Colon (tissue), 2 donors: ENCODE measurements at regions not wholly inside any gene's neighbourhood (a gene's known extent, or its start where the extent isn't known, plus 50 kb on each side); places are given as distances from the start of the nearest gene placed in this dataset.
"Not testable (repeated sequence)": the region's sequence is repeated elsewhere in the genome, so short reads cannot be mapped to it uniquely, and the experiment has no call there.

Experiments used
- FAIRE-seq: peaks from 2 replicates; lab custom pipeline; 2012; peaks lifted over from hg19 to GRCh38; lab: Jason Lieb, UNC
- donor health status: control.
- donor health status: control.

DNA sequence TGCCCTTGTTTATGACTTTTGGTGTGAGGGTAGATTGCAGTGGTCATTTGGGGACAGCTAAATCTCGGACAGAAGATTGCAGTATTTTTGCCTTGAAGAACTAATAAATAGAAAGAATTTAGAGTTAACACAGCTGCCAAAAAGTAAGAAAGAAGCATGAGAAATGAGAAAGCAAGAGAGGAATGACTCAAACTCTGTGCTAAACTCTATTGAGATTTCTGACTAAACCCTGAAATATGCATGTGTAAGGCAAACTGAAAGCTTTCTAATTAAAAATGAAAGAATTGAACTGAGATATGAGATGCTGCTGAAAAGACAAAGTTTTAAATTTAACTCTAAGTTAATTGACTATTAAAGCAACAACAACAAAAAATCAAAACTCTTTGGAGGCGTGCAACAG is 791.3 kb downstream of the RAB28 start:
- FAIRE-seq, result no peak

DNA sequence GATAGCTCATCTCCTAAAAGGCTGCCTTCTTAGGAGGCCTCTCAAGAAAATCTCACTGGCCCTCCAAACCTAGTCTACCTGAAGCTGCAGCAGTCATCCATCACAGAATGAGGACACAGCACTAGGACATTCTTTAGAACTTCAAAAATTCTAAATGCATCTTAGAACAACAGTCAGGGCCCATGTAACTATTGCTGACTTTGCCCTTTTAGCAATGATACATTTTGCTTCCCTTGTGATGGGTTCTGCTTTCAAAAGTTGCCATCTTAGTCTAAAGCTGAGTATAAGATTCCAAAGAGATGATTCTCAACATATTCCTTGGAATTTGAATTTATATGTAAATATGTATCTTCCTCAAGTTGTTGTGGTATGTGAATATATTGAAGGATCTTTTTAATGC is 793.0 kb downstream of the RAB28 start:
- no peak for FAIRE-seq

DNA sequence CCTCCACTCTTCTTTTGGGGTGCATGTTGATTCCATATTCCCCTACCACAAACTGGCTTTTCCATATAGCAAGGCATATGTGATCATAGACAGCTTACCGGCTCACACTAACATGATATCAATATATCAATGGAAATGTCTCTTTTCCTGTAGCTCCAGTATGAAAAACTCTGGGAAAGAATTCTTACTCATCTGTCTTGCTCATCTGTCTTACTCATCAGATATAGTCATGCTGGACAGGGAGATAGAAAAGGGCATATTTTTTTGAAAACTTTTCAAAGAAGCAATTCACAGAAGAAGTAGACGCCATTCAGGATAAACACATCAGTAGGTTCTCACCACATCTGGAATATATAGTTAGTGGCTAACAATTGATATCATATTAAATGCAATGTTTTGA is 794.7 kb downstream of the RAB28 start:
- no peak for FAIRE-seq

GRCh38 chr4:12679217-12679616 is 804.9 kb downstream of the RAB28 start:
- no peak for FAIRE-seq

- FAIRE-seq, result no peak
Observed at GRCh38 chr4:12674184-12674583, 810.0 kb downstream of the RAB28 start.

DNA sequence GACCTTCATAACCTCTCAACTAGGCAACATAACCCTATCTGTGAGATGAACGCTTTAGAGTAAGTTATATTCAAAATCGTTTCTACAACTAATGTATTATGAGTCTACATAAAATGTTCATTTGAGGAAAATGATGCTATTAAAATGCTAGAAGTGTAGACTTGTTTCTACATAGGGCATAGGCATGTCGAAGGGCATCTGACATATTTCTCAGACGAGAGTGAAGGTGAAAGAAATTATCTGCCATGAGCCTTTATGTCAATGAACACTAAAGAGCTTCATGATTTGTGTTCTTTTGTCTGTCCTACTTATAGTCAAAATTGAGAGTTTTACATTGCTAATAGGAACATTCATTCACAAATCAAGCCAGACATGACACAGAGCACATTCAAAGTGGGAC is 811.8 kb downstream of the RAB28 start:
- FAIRE-seq, result no peak

- FAIRE-seq, result no peak
Observed at GRCh38 chr4:12658146-12658545, 826.0 kb downstream of the RAB28 start.

DNA sequence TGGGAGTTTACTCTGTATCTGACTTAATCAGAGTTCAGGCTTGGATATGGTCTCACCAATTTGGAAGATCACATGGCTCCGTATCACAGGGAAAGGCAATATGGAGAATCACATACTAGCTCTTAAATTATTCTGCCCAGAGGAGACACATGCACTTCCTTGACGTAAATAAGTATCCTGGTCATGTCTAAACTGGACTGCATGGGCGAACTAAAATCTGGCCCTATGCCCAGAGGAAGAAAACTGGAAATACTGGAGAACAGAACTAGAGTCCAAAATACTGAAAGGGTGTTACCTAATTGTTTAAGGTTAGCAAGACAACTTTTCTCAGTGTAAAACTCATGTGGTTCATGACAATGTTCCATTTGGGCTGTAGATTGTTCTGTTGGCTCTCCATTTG is 832.3 kb downstream of the RAB28 start:
- FAIRE-seq, result no peak

GRCh38 chr4:12645732-12646131 is 838.4 kb downstream of the RAB28 start:
- FAIRE-seq, result no peak

DNA sequence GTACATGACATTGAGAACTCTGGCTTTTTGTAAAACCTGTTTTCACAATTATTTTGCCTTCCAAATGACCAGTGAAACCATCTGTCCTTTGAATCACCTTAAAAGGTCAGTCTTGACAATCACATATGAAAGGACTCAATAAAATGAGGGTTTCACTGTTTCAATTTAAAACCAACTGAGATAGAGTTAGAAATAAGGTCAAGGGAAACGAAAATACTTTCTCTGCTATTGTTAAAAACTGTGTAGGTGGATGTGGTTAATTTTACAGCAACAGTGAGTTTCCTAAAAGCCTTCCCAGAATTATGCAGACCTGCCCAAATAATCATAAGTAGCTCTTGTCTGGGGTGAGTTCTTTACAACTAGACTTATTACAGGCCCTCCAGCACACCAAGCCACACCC is 839.9 kb downstream of the RAB28 start:
- FAIRE-seq, result no peak

- FAIRE-seq, result no peak
Observed at GRCh38 chr4:12636191-12636590, 847.9 kb downstream of the RAB28 start.

- FAIRE-seq, result no peak
Observed at GRCh38 chr4:12635629-12636028, 848.5 kb downstream of the RAB28 start.

GRCh38 chr4:12633053-12633651 is 851.0 kb downstream of the RAB28 start:
- FAIRE-seq, result no peak

DNA sequence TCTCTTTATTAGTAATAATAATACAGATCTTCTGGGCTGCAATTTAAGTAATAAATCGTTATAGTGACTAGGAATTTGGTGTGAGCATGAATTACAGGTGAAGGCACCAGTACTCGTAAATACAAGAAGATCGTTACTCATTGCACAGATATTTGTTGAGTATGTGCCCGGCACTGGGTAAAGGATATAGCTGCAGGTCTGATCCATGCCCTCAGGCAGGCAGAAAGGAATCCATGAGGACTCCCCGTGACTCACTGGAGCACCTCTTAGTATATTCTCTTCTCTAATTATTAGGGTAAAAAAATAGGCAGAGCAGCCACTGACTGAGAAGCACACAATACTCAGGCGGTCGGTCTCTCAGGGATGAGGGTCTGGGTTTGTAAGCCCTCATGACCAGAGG is 868.3 kb downstream of the RAB28 start:
- FAIRE-seq, result no peak

DNA sequence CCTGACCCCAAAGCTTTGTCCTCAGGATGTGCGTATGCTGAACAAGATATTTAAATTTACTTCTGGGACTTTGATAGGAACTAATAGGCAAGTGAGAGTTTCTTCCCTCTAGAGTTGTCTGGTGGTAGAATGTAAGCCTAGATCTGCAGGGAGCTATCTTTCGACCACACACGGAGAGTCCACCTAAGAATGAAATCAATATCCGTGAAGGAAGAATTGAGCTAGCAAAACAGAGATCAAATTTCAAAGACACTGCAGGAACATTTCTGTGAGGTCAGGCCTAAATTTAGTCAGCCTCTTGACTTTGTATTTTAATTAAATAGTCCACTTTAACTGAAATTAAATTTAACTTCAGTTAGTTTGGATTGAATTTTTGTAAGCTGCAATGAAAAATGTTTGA is 871.3 kb downstream of the RAB28 start:
- FAIRE-seq, result no peak

DNA sequence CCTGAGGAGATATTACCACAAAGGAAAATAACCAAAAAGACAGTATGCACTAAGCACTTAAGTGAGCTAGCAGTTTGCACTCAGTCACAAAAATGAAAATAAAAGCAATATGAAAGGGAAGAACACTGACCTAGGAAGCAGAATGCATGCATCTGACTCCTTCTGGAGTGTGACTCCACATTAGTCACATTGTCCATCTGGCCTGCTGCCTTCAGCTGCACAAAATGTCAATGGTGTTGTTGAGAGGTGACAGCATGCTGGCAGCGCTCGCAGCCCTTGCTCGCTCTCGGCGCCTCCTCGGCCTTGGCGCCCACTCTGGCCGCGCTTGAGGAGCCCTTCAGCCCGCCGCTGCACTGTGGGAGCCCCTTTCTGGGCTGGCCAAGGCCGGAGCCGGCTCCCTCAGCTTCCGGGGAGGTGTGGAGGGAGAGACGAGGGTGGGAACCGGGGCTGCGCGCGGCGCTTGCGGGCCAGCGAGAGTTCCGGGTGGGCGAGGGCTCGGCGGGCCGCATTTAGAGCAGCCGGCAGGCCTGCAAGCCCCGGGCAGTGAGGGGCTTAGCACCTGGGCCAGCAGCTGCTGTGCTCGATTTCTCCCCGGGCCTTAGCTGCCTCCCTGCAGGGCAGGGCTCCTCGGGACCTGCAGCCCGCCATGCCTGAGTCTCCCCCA is 874.8 kb downstream of the RAB28 start:
- FAIRE-seq, result not testable (repeated sequence)

- FAIRE-seq, result no peak
Observed at GRCh38 chr4:12595986-12596385, 888.2 kb downstream of the RAB28 start.

DNA sequence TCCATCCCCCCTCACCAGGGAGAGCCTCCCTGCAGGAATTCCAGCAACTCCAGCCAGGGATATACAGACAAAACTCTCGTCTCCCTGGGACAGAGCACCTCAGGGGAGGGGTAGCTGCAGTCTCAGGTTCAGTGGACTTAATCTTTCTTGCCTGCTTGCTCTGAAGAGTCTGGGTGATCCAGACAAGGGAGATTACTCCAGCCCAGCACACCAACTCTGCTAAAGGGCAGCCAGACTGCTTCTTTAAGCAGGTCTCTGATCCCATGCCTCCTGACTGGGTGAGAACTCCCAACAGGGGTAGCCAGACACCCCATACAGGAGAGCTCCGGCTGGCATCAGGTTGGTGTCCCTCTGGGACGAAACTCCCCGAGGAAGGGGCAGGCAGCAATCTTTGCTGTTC is 888.7 kb downstream of the RAB28 start:
- no peak for FAIRE-seq

DNA sequence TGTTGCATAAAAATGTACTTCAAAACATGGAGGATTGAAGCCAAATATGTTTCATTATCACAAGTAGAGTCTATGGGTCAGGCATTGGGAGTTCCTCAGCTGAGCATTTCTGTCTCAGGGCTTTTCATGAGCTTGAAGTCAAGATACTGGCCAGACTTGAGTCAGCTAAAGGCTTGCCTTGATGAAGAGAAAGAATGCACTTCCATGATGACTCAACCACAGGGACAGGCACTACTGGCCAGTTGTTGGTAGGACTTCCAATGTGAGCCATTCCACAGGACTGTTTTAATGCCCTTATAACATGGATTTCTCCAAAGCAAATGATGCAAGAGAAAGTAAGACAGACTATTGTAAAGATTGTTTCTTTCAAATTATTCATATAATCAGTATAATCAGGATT is 895.6 kb downstream of the RAB28 start:
- no peak for FAIRE-seq

GRCh38 chr4:12586242-12587006 is 897.7 kb downstream of the RAB28 start:
- FAIRE-seq, result no peak

DNA sequence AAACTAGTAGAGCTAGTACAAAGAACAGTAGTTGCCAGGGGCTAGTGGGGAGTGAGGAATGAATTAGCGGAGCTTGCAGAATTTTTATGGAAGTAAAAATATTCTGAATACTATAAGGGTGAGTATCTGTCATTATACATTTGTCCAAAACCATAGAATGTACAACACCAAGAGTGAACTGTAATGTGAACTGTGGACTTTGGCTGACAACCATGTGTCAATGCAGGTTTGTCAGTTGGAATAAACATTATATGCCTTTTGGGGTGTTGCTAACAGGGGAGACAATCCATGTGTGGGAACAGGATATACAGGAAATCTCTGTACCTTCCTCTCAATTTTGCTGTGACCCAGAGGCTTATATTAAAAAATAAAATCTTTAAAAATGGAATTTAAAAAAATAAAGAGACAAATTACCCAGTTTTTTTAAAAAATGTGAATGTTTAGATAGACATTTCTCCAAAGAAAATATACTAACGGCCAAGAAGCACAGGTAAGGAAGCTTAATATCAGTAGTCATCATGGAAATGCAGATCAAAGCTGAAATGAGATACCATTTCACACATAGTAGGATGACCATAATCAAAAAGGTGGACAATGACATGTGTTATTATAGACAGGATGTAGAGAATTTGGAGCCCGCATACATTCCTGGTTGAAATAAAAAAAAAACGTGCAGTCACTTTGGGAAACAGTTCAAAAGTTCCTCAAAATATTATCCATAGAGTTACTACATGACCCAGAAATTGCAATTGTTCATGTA is 899.8 kb downstream of the RAB28 start:
- no peak for FAIRE-seq

DNA sequence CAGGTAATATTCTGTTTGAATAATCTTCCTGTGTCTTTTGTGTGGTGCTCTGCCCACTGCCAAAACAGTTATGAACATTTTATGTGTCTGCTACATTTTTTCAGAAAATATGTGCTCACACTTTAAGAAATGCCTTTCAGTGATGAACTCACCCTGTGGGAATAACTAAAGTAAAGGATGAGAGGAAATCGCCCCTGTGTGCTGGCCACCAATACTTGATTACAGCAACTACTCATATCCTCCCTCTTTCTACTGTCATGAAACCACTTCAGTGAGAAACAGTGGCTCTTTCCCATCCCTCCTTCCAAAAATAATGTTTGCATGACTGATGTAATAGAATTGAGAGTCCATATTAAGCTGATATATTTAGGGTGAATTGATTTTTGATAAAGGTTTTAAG is 900.9 kb downstream of the RAB28 start:
- no peak for FAIRE-seq

GRCh38 chr4:12580787-12581186 is 903.4 kb downstream of the RAB28 start:
- FAIRE-seq, result no peak
